HepG2 (cell line): ENCODE measurements at regions not wholly inside any gene's neighbourhood (a gene's known extent, or its start where the extent isn't known, plus 50 kb on each side); places are given as distances from the start of the nearest gene placed in this dataset.

Experiments used
- ATAC-seq: fragments of 200-7000 bp; cut with Tn5 transposase; 3 replicates; pipeline ENCODE4 v1.9.1; 2020; ENCODE audit warnings: mild to moderate bottlenecking, moderate library complexity
- BruUV-seq: library from RNA; stranded (reverse); fragments of 400-500 nt; replicated peaks from 2 replicates; lab custom pipeline; 2021; lab: Mats Ljungman, UMichigan
- CTCF ChIA-PET: fragments of 300-600 bp; formaldehyde crosslinking; extraction: SDS; loops from one replicate; lab custom pipeline; 2021; ENCODE audit warnings: low total read pairs, inconsistent platforms, low intra/inter-chr PET ratio; lab: Yijun Ruan, JAX
- POLR2A ChIA-PET: fragments of 350-600 bp; sonication (Branson Sonifier 250); formaldehyde crosslinking; loops from one replicate; lab custom pipeline; 2020; ENCODE audit warnings: antibody characterized with exemption, inconsistent platforms; lab: Yijun Ruan, JAX
- DNase-seq: peaks from one replicate; pipeline ENCODE4 v3.0.0-alpha.2; 2015; ENCODE audit warnings: low spot score
- FAIRE-seq: peaks from 3 replicates; lab custom pipeline; 2011; peaks lifted over from hg19 to GRCh38; lab: Jason Lieb, UNC
- H2AFZ ChIP-seq: one replicate; pipeline ENCODE4 v1.6.1; 2011; ENCODE audit warnings: low read length, inconsistent platforms
- H3K27ac ChIP-seq: fragments of 300-600 bp; 3 replicates; pipeline ENCODE4 v1.8.0; 2011; ENCODE audit warnings: mixed run types, mild to moderate bottlenecking, mixed read lengths, low read length, inconsistent platforms; ENCODE audit not compliant: insufficient read depth; ENCODE audit errors: extremely low read length
- H3K27me3 ChIP-seq, 2 experiments: fragments of 200-600 bp in 1 of 2; 2 replicates in 1 of 2; 3 replicates in 1 of 2; pipeline versions ENCODE4 v1.6.0 to v1.8.0; 2011; ENCODE audit warnings: low read length in 2 of 2, mild to moderate bottlenecking in 2 of 2, moderate library complexity in 2 of 2, inconsistent platforms in 1 of 2; ENCODE audit not compliant: insufficient read depth in 2 of 2, control insufficient read depth in 1 of 2
- H3K36me3 ChIP-seq, 2 experiments: fragments of 200-600 bp in 1 of 2; replicated peaks in 1 of 2; 2 replicates in 1 of 2; 3 replicates in 1 of 2; pipeline versions ENCODE4 v1.5.1 to v1.8.0; 2011; ENCODE audit warnings: low read length in 2 of 2, inconsistent platforms in 1 of 2; ENCODE audit not compliant: insufficient read depth in 2 of 2, control insufficient read depth in 1 of 2
- H3K4me1 ChIP-seq: 2 replicates; pipeline ENCODE4 v1.5.1; 2012; ENCODE audit warnings: low read length, inconsistent platforms; ENCODE audit not compliant: insufficient read depth
- H3K4me2 ChIP-seq: 2 replicates; pipeline ENCODE4 v1.6.0; 2011; ENCODE audit warnings: low read depth, low read length, inconsistent platforms
- H3K4me3 ChIP-seq, 3 experiments: fragments of 200-600 bp in 1 of 3; sonication (generic), shearing (Covaris generic) in 1 of 3; replicated peaks in 1 of 3; 2 replicates each; pipeline ENCODE4 v1.5.1; 2011 to 2016; ENCODE audit warnings: low read length in 3 of 3, inconsistent platforms in 2 of 3, low read depth in 2 of 3, mild to moderate bottlenecking in 2 of 3, control low read depth in 1 of 3, mixed read lengths in 1 of 3; ENCODE audit not compliant: insufficient read depth in 1 of 3
- H3K79me2 ChIP-seq: one replicate; pipeline ENCODE4 v1.6.1; 2011; ENCODE audit warnings: low read length, inconsistent platforms; ENCODE audit not compliant: insufficient read depth
- H3K9ac ChIP-seq: 2 replicates; pipeline ENCODE4 v1.6.0; 2011; ENCODE audit warnings: mild to moderate bottlenecking, low read depth, low read length, inconsistent platforms; ENCODE audit not compliant: insufficient read depth
- H3K9me3 ChIP-seq: 2 replicates; pipeline ENCODE4 v1.5.1; 2012; ENCODE audit warnings: mild to moderate bottlenecking, low read length
- H4K20me1 ChIP-seq: 2 replicates; pipeline ENCODE4 v1.6.0; 2011; ENCODE audit warnings: inconsistent platforms, mild to moderate bottlenecking, low read length, moderate library complexity; ENCODE audit not compliant: insufficient read depth
- AGO2 ChIP-seq: fragments of 200-400 bp; formaldehyde crosslinking; optimal IDR thresholded peaks from 2 replicates; pipeline ENCODE3; 2017; ENCODE audit warnings: mild to moderate bottlenecking, low read depth, low read length, moderate library complexity
- FOXP1 ChIP-seq, 2 experiments: fragments of 450-650 bp in 1 of 2; IDR thresholded peaks; 2 replicates each; pipeline ENCODE4 v1.6.1; 2017 to 2018; ENCODE audit warnings: antibody characterized with exemption in 1 of 2
- PCBP2 ChIP-seq: fragments of 200-400 bp; formaldehyde crosslinking; optimal IDR thresholded peaks from 2 replicates; pipeline ENCODE3; 2018; ENCODE audit warnings: low read length, low read depth; ENCODE audit not compliant: poor library complexity, severe bottlenecking
- TOPORS ChIP-seq: sonication (generic); formaldehyde crosslinking; IDR thresholded peaks from 2 replicates; pipeline ENCODE4 v1.8.0; 2023; ENCODE audit warnings: mild to moderate bottlenecking, missing genetic modification reagents
- ZNF674 ChIP-seq: sonication (generic); formaldehyde crosslinking; IDR thresholded peaks from 2 replicates; pipeline ENCODE4 v1.5.0; 2020; ENCODE audit warnings: low read depth, mild to moderate bottlenecking, missing genetic modification reagents
- ZSCAN25 ChIP-seq: sonication (generic); formaldehyde crosslinking; IDR thresholded peaks from 2 replicates; pipeline ENCODE4 v1.8.0; 2022; ENCODE audit warnings: mild to moderate bottlenecking, missing genetic modification reagents
- WGBS: methylation state at CpG from one replicate; pipeline ENCODE4 v1.1.6; 2017; ENCODE audit warnings: low lambda C conversion rate; 5-methylcytosine and 5-hydroxymethylcytosine counted together
- in situ Hi-C: cut with HindIII; loops from 2 replicates; pipeline ENCODE4 v1.10.0; 2017; ENCODE audit warnings: low pct_unique_long_range_greater_than_20kb; ENCODE audit not compliant: extremely low pct_ligation_motif_present
- intact Hi-C: fragments of 100-400 bp; cut with micrococcal nuclease; formaldehyde crosslinking; loops from one replicate; pipeline ENCODE4 v1.10.0; 2022; ENCODE audit not compliant: unreplicated experiment
- TF ChIP-seq, protein P1 (sequence below): IDR thresholded peaks from 2 replicates; pipeline ENCODE4 v1.6.1; 2016; ENCODE audit warnings: missing compliant biosample characterization, missing genetic modification reagents, borderline replicate concordance
- TF ChIP-seq, protein P2 (sequence below): sonication (generic); formaldehyde crosslinking; IDR thresholded peaks from 2 replicates; pipeline ENCODE4 v1.5.1; 2020; ENCODE audit warnings: mild to moderate bottlenecking, missing genetic modification reagents, moderate library complexity
- TF ChIP-seq, protein P3 (sequence below): sonication (generic); formaldehyde crosslinking; conservative IDR thresholded peaks from 2 replicates; pipeline ENCODE4 v1.8.0; 2022; ENCODE audit warnings: low read depth, missing genetic modification reagents

DNA sequence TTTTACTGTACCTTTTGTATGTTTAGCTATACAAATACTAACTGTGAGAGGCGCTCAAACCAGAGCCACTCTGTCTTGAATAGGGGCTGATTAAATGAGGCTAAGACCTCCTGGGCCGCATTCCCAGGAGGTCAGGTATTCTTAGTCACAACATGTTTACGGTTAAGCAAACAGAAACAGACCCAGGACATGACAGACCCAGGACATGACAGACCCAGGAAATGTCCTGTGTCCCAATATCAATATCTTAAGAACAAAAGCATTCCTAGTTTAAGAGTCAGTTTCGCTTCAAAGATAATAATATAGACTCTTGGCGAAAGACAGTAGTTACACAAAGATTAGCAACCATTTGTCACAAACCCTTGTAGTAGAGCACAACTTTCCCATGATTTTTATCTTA lies 304.5 kb downstream of the CCSER2 start (continued):
- TF ChIP-seq, protein P1, sequence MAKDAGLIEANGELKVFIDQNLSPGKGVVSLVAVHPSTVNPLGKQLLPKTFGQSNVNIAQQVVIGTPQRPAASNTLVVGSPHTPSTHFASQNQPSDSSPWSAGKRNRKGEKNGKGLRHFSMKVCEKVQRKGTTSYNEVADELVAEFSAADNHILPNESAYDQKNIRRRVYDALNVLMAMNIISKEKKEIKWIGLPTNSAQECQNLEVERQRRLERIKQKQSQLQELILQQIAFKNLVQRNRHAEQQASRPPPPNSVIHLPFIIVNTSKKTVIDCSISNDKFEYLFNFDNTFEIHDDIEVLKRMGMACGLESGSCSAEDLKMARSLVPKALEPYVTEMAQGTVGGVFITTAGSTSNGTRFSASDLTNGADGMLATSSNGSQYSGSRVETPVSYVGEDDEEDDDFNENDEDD (CRISPR knock-in tag) = no peak
- no peak for TF ChIP-seq ZNF674 (CRISPR knock-in tag)

DNA sequence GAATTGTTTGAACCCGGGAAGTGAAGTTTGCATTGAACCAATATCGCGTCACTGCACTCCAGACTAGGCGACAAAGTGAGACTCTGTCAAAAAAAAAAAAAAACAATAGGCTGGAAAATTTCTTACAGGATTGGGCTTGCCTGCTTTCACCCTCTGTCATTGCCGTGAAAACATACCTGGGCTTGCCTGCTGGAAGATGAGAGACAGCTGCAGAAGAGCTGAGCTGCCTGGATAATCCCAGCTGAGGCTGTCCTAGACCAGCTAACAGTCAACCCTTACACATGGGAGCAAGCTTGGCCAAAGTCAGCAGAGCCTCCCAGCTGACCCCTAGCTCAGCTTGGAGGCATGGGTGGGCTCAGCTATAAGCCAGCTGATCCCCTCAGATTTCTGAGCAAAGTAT lies 306.2 kb downstream of the CCSER2 start:
- Histone ChIP-seq H3K79me2 (no peaks in the 10 kb centered on the region), H3K27ac (no peak overlapping the region), H3K4me1 (no peaks in the 10 kb centered on the region), H3K9me3 (no peaks in the 10 kb centered on the region), H3K36me3 (no peaks in the 10 kb centered on the region), H3K4me2 (no peak overlapping the region), H4K20me1 (no peaks in the 10 kb centered on the region), H3K4me3 (no peak overlapping the region), H3K27me3 (no peaks in the 10 kb centered on the region), H3K9ac (no peak overlapping the region), H2AFZ (no peak overlapping the region)
- ChIA-PET CTCF (no interaction called here), POLR2A (no interaction called here)
- no peak for ATAC-seq
- FAIRE-seq = no peak
- DNase-seq = no peak
- intact Hi-C loops (no loop called here), in situ Hi-C loops (no loop called here)
- no TSS peak for BruUV-seq
- 29% methylated on average over 5 of the region's 5 CpGs for WGBS
- TF ChIP-seq TOPORS (no peak), ZSCAN25 (no peak), AGO2 (no peak), FOXP1 (IDR thresholded peaks at IDR 0.05) (no peak), FOXP1 (CRISPR knock-in tag; IDR thresholded peaks at IDR 0.05) (no peak), PCBP2 (no peak)
- TF ChIP-seq, protein P2, sequence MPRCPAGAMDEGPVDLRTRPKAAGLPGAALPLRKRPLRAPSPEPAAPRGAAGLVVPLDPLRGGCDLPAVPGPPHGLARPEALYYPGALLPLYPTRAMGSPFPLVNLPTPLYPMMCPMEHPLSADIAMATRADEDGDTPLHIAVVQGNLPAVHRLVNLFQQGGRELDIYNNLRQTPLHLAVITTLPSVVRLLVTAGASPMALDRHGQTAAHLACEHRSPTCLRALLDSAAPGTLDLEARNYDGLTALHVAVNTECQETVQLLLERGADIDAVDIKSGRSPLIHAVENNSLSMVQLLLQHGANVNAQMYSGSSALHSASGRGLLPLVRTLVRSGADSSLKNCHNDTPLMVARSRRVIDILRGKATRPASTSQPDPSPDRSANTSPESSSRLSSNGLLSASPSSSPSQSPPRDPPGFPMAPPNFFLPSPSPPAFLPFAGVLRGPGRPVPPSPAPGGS (CRISPR knock-in tag) = no peak
- TF ChIP-seq, protein P3, sequence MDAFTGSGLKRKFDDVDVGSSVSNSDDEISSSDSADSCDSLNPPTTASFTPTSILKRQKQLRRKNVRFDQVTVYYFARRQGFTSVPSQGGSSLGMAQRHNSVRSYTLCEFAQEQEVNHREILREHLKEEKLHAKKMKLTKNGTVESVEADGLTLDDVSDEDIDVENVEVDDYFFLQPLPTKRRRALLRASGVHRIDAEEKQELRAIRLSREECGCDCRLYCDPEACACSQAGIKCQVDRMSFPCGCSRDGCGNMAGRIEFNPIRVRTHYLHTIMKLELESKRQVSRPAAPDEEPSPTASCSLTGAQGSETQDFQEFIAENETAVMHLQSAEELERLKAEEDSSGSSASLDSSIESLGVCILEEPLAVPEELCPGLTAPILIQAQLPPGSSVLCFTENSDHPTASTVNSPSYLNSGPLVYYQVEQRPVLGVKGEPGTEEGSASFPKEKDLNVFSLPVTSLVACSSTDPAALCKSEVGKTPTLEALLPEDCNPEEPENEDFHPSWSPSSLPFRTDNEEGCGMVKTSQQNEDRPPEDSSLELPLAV (CRISPR knock-in tag) = no peak
